Prostate gland (tissue), 2 donors: ENCODE measurements at regions not wholly inside any gene's neighbourhood (a gene's known extent, or its start where the extent isn't known, plus 50 kb on each side); places are given as distances from the start of the nearest gene placed in this dataset.

Experiments used
- POLR2A ChIP-seq: fragments of 450-650 bp; IDR thresholded peaks from one replicate; pipeline ENCODE4 v1.6.1; 2016; ENCODE audit warnings: antibody characterized with exemption, mild to moderate bottlenecking
- POLR2AphosphoS5 ChIP-seq: sonication (generic); formaldehyde crosslinking; IDR thresholded peaks from one replicate; pipeline ENCODE4 v1.6.1; 2017; ENCODE audit warnings: antibody characterized with exemption
- TF ChIP-seq, protein P1 (sequence below), 4 experiments: fragments of 200-600 bp in 2 of 4; fragments of 450-650 bp in 2 of 4; sonication (generic) in 2 of 4; IDR thresholded peaks; 1 replicate in 3 of 4; 2 replicates in 1 of 4; pipeline ENCODE4 v1.5.1; 2016 to 2019; ENCODE audit warnings: antibody characterized with exemption in 4 of 4, mild to moderate bottlenecking in 2 of 4, moderate library complexity in 2 of 4

DNA sequence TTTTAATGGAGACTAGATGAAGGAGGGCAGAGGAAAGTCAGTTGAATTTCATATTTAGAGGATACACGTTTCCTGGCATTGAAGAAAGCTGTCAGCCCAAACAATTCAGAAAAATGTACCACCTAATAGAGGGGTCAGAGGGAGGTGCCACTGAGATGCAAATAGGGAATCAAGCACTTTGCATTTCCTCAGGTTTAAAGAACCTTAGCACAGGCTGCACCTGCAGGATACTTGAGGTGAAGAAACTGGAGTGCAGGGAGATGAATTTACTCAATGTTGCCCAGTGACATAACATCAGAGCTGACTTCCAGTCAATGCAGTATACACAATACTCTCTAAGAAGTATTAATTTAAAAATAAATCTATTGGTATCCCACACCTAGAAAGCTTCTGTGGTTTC is 67.0 kb upstream of the MAST4 start:
- TF ChIP-seq POLR2AphosphoS5 (no peak), POLR2A (no peak)
- TF ChIP-seq, protein P1, sequence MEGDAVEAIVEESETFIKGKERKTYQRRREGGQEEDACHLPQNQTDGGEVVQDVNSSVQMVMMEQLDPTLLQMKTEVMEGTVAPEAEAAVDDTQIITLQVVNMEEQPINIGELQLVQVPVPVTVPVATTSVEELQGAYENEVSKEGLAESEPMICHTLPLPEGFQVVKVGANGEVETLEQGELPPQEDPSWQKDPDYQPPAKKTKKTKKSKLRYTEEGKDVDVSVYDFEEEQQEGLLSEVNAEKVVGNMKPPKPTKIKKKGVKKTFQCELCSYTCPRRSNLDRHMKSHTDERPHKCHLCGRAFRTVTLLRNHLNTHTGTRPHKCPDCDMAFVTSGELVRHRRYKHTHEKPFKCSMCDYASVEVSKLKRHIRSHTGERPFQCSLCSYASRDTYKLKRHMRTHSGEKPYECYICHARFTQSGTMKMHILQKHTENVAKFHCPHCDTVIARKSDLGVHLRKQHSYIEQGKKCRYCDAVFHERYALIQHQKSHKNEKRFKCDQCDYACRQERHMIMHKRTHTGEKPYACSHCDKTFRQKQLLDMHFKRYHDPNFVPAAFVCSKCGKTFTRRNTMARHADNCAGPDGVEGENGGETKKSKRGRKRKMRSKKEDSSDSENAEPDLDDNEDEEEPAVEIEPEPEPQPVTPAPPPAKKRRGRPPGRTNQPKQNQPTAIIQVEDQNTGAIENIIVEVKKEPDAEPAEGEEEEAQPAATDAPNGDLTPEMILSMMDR (IDR thresholded peaks at IDR 0.05), result no peak
